ENCODE measurements at regions not wholly inside any gene's neighbourhood (a gene's known extent, or its start where the extent isn't known, plus 50 kb on each side); places are given as distances from the start of the nearest gene placed in this dataset.

GRCh38 chrX:149120459-149120858, 384.6 kb downstream of the IDS start:
- TF ChIP-seq CTCF (IDR thresholded peaks at IDR 0.05 in 8 of 11, conservative IDR thresholded peaks at IDR 0.05 in 3 of 11) (no peak), POLR2AphosphoS5 (IDR thresholded peaks at IDR 0.05) (no peak)

Data from spleen (tissue), 7 donors.